GM12878 (cell line): ENCODE measurements at regions not wholly inside any gene's neighbourhood (a gene's known extent, or its start where the extent isn't known, plus 50 kb on each side); places are given as distances from the start of the nearest gene placed in this dataset.
A peak's percentile ranks its signal among the peaks of the same experiment; 100 is the strongest.

Experiments used
- ATAC-seq: fragments of 200-7000 bp; cut with Tn5 transposase; 3 replicates; pipeline ENCODE4 v1.9.1; 2020; ENCODE audit warnings: mild to moderate bottlenecking, moderate library complexity
- BruUV-seq: library from RNA; stranded (reverse); fragments of 400-500 nt; replicated peaks from 2 replicates; lab custom pipeline; 2021; lab: Mats Ljungman, UMichigan
- CTCF ChIA-PET: fragments of 300-600 bp; sonication (Branson Sonifier 250); formaldehyde crosslinking; extraction: SDS; loops from one replicate; lab custom pipeline; 2021; ENCODE audit warnings: inconsistent platforms; lab: Yijun Ruan, JAX
- POLR2A ChIA-PET: fragments of 350-600 bp; formaldehyde crosslinking; extraction: SDS; loops from one replicate; lab custom pipeline; 2021; ENCODE audit warnings: inconsistent platforms; lab: Charles Lee
- RAD21 ChIA-PET: fragments of 300-600 bp; sonication (Branson Sonifier 250); formaldehyde crosslinking; loops from one replicate; lab custom pipeline; 2023; ENCODE audit warnings: antibody characterized with exemption; ENCODE audit not compliant: unreplicated experiment; lab: Charles Lee
- SMC1A ChIA-PET: fragments of 300-600 bp; sonication (Branson Sonifier 250); formaldehyde crosslinking; loops from one replicate; lab custom pipeline; 2023; ENCODE audit not compliant: unreplicated experiment, uncharacterized antibody; lab: Charles Lee
- DNase-seq: peaks from one replicate; pipeline ENCODE4 v3.0.0-alpha.2; 2011; ENCODE audit warnings: low read depth, low spot score
- FAIRE-seq: peaks from 3 replicates; lab custom pipeline; 2011; peaks lifted over from hg19 to GRCh38; lab: Jason Lieb, UNC
- H2AFZ ChIP-seq: 2 replicates; pipeline ENCODE4 v1.6.0; 2011; ENCODE audit warnings: low read depth, low read length, control low read depth; ENCODE audit not compliant: control insufficient read depth
- H3K27ac ChIP-seq: 2 replicates; pipeline ENCODE4 v1.5.1; 2011; ENCODE audit warnings: control low read depth; ENCODE audit not compliant: control insufficient read depth, insufficient read depth
- H3K27me3 ChIP-seq, 2 experiments: replicated peaks in 1 of 2; 2 replicates each; pipeline versions ENCODE4 v1.6.0 to v1.6.1; 2011; ENCODE audit warnings: low read length in 1 of 2; ENCODE audit not compliant: control insufficient read depth in 2 of 2, insufficient read depth in 2 of 2
- H3K36me3 ChIP-seq, 2 experiments: 2 replicates each; pipeline ENCODE4 v1.5.1; 2011; ENCODE audit warnings: low read length in 1 of 2; ENCODE audit not compliant: control insufficient read depth in 2 of 2, insufficient read depth in 2 of 2
- H3K4me1 ChIP-seq: 2 replicates; pipeline ENCODE4 v1.6.1; 2011; ENCODE audit warnings: mild to moderate bottlenecking, low read length, moderate library complexity, mixed read lengths; ENCODE audit not compliant: control insufficient read depth, insufficient read depth
- H3K4me2 ChIP-seq: 2 replicates; pipeline ENCODE4 v1.6.0; 2011; ENCODE audit warnings: control low read depth; ENCODE audit not compliant: control insufficient read depth, insufficient read depth
- H3K4me3 ChIP-seq: fragments of 200-600 bp; sonication (generic); 2 replicates; pipeline ENCODE4 v1.5.1; 2016
- H3K79me2 ChIP-seq: 2 replicates; pipeline ENCODE4 v1.6.0; 2011; ENCODE audit warnings: low read length; ENCODE audit not compliant: control insufficient read depth, insufficient read depth
- H3K9ac ChIP-seq: 2 replicates; pipeline ENCODE4 v1.8.0; 2011; ENCODE audit warnings: low read length, control low read depth, mixed read lengths; ENCODE audit not compliant: control insufficient read depth, insufficient read depth
- H3K9me3 ChIP-seq: replicated peaks from 3 replicates; pipeline ENCODE4 v1.5.1; 2011; ENCODE audit warnings: mild to moderate bottlenecking, low read length; ENCODE audit not compliant: control insufficient read depth, insufficient read depth
- H4K20me1 ChIP-seq: 2 replicates; pipeline ENCODE4 v1.6.0; 2011; ENCODE audit not compliant: control insufficient read depth, insufficient read depth
- FOXM1 ChIP-seq: IDR thresholded peaks from 2 replicates; pipeline ENCODE4 v1.6.1; 2012; ENCODE audit warnings: low read depth, mild to moderate bottlenecking, inconsistent platforms, low read length, moderate library complexity
- NFIC ChIP-seq: IDR thresholded peaks from 2 replicates; pipeline ENCODE4 v1.6.1; 2012; ENCODE audit warnings: low read depth, mild to moderate bottlenecking, inconsistent platforms, low read length, moderate library complexity
- NFXL1 ChIP-seq: fragments of 450-650 bp; IDR thresholded peaks from 2 replicates; pipeline ENCODE4 v1.6.1; 2017; ENCODE audit warnings: antibody characterized with exemption, mild to moderate bottlenecking, borderline replicate concordance
- NKRF ChIP-seq: fragments of 450-650 bp; conservative IDR thresholded peaks from 2 replicates; pipeline ENCODE4 v1.6.1; 2017; ENCODE audit warnings: mild to moderate bottlenecking, moderate library complexity
- NR2C2 ChIP-seq: IDR thresholded peaks from 2 replicates; pipeline ENCODE4 v1.6.1; 2011; ENCODE audit warnings: borderline replicate concordance, low read depth; ENCODE audit not compliant: control insufficient read depth, insufficient read length
- RFX5 ChIP-seq: IDR thresholded peaks from 2 replicates; pipeline ENCODE4 v1.6.1; 2011; ENCODE audit warnings: low read depth, low read length, improper control_type of control experiment
- RUNX3 ChIP-seq: IDR thresholded peaks from 2 replicates; pipeline ENCODE4 v1.6.1; 2012; ENCODE audit warnings: low read length, inconsistent platforms
- SIX5 ChIP-seq: IDR thresholded peaks from 2 replicates; pipeline ENCODE4 v1.6.1; 2011; ENCODE audit warnings: mild to moderate bottlenecking, low read depth, low read length, moderate library complexity; ENCODE audit not compliant: severe bottlenecking
- SMAD5 ChIP-seq: IDR thresholded peaks from 2 replicates; pipeline ENCODE4 v1.6.1; 2016; ENCODE audit warnings: antibody characterized with exemption, low read depth
- SMARCA5 ChIP-seq: fragments of 450-650 bp; IDR thresholded peaks from 2 replicates; pipeline ENCODE4 v1.6.1; 2017; ENCODE audit warnings: mild to moderate bottlenecking
- SPI1 ChIP-seq: IDR thresholded peaks from 2 replicates; pipeline ENCODE4 v1.6.1; 2011; ENCODE audit warnings: low read depth, mild to moderate bottlenecking, low read length, moderate library complexity, borderline replicate concordance; ENCODE audit not compliant: insufficient read depth
- SRF ChIP-seq, 2 experiments: IDR thresholded peaks; 2 replicates each; pipeline ENCODE4 v1.6.1; 2011; ENCODE audit warnings: low read depth in 2 of 2, low read length in 2 of 2, mild to moderate bottlenecking in 1 of 2, moderate library complexity in 1 of 2
- STAT1 ChIP-seq: fragments of 450-650 bp; conservative IDR thresholded peaks from 2 replicates; pipeline ENCODE4 v1.6.1; 2014; ENCODE audit warnings: antibody characterized with exemption, mild to moderate bottlenecking
- SUZ12 ChIP-seq: fragments of 200-600 bp; sonication (generic); IDR thresholded peaks from one replicate; pipeline ENCODE4 v1.6.1; 2018; ENCODE audit warnings: antibody characterized with exemption, mild to moderate bottlenecking; ENCODE audit not compliant: unreplicated experiment
- ZZZ3 ChIP-seq: IDR thresholded peaks from 2 replicates; pipeline ENCODE4 v1.6.1; 2011; ENCODE audit warnings: low read depth; ENCODE audit not compliant: control insufficient read depth, insufficient read length
- WGBS: methylation state at CpG from one replicate; pipeline ENCODE4 v1.1.6; 2016; ENCODE audit warnings: low lambda C conversion rate; ENCODE audit not compliant: insufficient replicate concordance, insufficient coverage; ENCODE audit errors: missing lambda C conversion rate; 5-methylcytosine and 5-hydroxymethylcytosine counted together
- in situ Hi-C: fragments of 300-500 bp; cut with MboI; formaldehyde crosslinking; loops from 9 replicates; pipeline ENCODE4 v1.14.3; 2018; ENCODE audit warnings: mixed read lengths
- intact Hi-C: fragments of 100-400 bp; cut with micrococcal nuclease; formaldehyde crosslinking; loops from one replicate; pipeline ENCODE4 v1.14.2; 2022; ENCODE audit not compliant: unreplicated experiment

DNA sequence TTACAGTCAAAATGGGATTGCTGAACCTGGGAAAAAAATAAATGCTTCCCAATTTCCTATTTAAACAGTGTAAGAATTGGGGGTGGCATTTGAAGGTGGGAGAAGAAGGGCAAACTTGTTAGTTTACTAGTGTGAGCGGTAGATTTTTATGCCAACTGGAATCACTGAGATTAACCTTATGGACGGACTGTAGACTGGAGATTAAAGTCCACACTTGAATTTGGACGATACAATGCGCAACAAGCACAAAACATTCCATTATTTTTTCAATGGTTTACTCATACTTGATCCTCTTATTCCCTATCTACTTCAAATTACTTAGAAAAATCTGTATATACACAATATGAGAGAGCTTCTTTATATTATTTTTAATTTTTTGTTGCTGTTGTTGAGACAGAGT is 269.6 kb upstream of the KLF14 start:
- Histone ChIP-seq H3K9me3 (0 out of 3 replicates have a peak, but pooled peaks cover 2% of the 10 kb centered on the region), H3K36me3 (no peaks in the 10 kb centered on the region; a peak in 2 of 4 replicates), H3K4me1 (peaks cover 15% of the 10 kb centered on the region), H3K79me2 (peaks cover 19% of the 10 kb centered on the region), H2AFZ (no peak overlapping the region), H3K27ac (no peak overlapping the region), H3K4me3 (no peak overlapping the region), H4K20me1 (no peaks in the 10 kb centered on the region), H3K27me3 (no peaks in the 10 kb centered on the region), H3K9ac (no peak overlapping the region), H3K4me2 (no peak overlapping the region)
- in situ Hi-C loops (no loop called here), intact Hi-C loops (no loop called here)
- FAIRE-seq (no peak), DNase-seq (no peak), ATAC-seq (no peak)
- ChIA-PET CTCF (interaction anchor here (0.8 to 10.4 kb wide), 13 partner anchors 9 to 1141 kb away, joined by 3 to 105 read pairs (median 4); no protein-coding TSS in a partner anchor), SMC1A (interaction anchor here (1.0 to 5.4 kb wide), 11 partner anchors 8 to 129 kb away, joined by 3 to 41 read pairs (median 8); no protein-coding TSS in a partner anchor), RAD21 (interaction anchor here (1.0 to 2.3 kb wide), 9 partner anchors 9 to 512 kb away, joined by 3 to 9 read pairs (median 4); no protein-coding TSS in a partner anchor), POLR2A (interaction anchor here (0.6 to 1.9 kb wide), 4 partner anchors 22 to 66 kb away, joined by 3 to 6 read pairs (median 4); no protein-coding TSS in a partner anchor)
- WGBS, result 90% methylated on average over 4 of the region's 4 CpGs
- no peak for TF ChIP-seq SIX5
- TF ChIP-seq, all 136 proteins: peak for 0
- no TSS peak for BruUV-seq

GRCh38 chr7:131004371-131004770 is 270.4 kb upstream of the KLF14 start:
- RAD21 ChIA-PET, result interaction anchor here (1.1 to 2.3 kb wide), 8 partner anchors 10 to 107 kb away, joined by 3 to 9 read pairs (median 6); no protein-coding TSS in a partner anchor
- Histone ChIP-seq H4K20me1 (no peaks in the 10 kb centered on the region), H3K4me3 (no peak overlapping the region), H3K9ac (no peak overlapping the region), H3K27me3 (no peaks in the 10 kb centered on the region), H3K4me1 (peaks cover 18% of the 10 kb centered on the region), H3K36me3 (no peaks in the 10 kb centered on the region; a peak in 2 of 4 replicates), H3K9me3 (0 out of 3 replicates have a peak, but pooled peaks cover 2% of the 10 kb centered on the region), H3K79me2 (peaks cover 24% of the 10 kb centered on the region), H2AFZ (no peak overlapping the region), H3K4me2 (no peak overlapping the region), H3K27ac (no peak overlapping the region)
- BruUV-seq, result no TSS peak
- FAIRE-seq (no peak), ATAC-seq (peak; percentile 41), DNase-seq (no peak)
- CTCF ChIA-PET, result interaction anchor here (0.7 to 10.4 kb wide), 11 partner anchors 9 to 108 kb away, joined by 3 to 105 read pairs (median 6); no protein-coding TSS in a partner anchor
- WGBS, result 0% methylated on average over 1 of the region's 1 CpG
- intact Hi-C loops (no loop called here), in situ Hi-C loops (no loop called here)
- SMC1A ChIA-PET, result interaction anchor here (0.6 to 5.4 kb wide), 15 partner anchors 9 to 130 kb away, joined by 3 to 41 read pairs (median 5); no protein-coding TSS in a partner anchor
- POLR2A ChIA-PET, result interaction anchor here (0.6 to 1.9 kb wide), 5 partner anchors 22 to 67 kb away, joined by 3 to 6 read pairs (median 4); no protein-coding TSS in a partner anchor
- no peak for TF ChIP-seq SMARCA5
- TF ChIP-seq RUNX3, result 0 out of 2 replicates have a peak, but pooled peaks have one; percentile 25
- TF ChIP-seq FOXM1, result no peak
- no peak for TF ChIP-seq STAT1
- TF ChIP-seq NFXL1, result no peak
- TF ChIP-seq SUZ12, result no peak
- TF ChIP-seq NFIC, result 0 out of 2 replicates have a peak, but pooled peaks have one; percentile 15
- peak; percentile 97 for TF ChIP-seq SPI1
- TF ChIP-seq SRF (IDR thresholded peaks at IDR 0.05; ENCODE audit: low read depth in 2 of 2, low read length in 2 of 2), result no peak
- no peak for TF ChIP-seq NR2C2
- no peak for TF ChIP-seq ZZZ3
- no peak for TF ChIP-seq NKRF
- TF ChIP-seq SMAD5, result no peak
- TF ChIP-seq RFX5, result no peak
